K562 (cell line): ENCODE measurements at regions not wholly inside any gene's neighbourhood (a gene's known extent, or its start where the extent isn't known, plus 50 kb on each side); places are given as distances from the start of the nearest gene placed in this dataset.

Experiments
- CHD1 ChIP-seq: fragments of 200-600 bp; sonication (generic); IDR thresholded peaks from one replicate; pipeline ENCODE4 v1.6.1; 2012; ENCODE audit warnings: mild to moderate bottlenecking, moderate library complexity, low read length, inconsistent platforms
- DPF2 ChIP-seq: fragments of 450-650 bp; IDR thresholded peaks from 2 replicates; pipeline ENCODE4 v1.6.1; 2016
- FOXA3 ChIP-seq, 2 experiments: fragments of 450-650 bp in 1 of 2; sonication (generic) in 1 of 2; formaldehyde crosslinking; IDR thresholded peaks in 1 of 2; conservative IDR thresholded peaks in 1 of 2; 2 replicates each; pipeline versions ENCODE4 v1.4.0 to v1.8.0; 2020 to 2022; ENCODE audit warnings: mild to moderate bottlenecking in 2 of 2, missing genetic modification reagents in 1 of 2
- RFX5 ChIP-seq: IDR thresholded peaks from 2 replicates; pipeline ENCODE4 v1.6.1; 2011; ENCODE audit warnings: low read depth, mild to moderate bottlenecking, improper control_type of control experiment, low read length
- TF ChIP-seq, protein P1 (sequence below): IDR thresholded peaks from 3 replicates; pipeline ENCODE4 v1.6.1; 2011; ENCODE audit warnings: borderline replicate concordance, mild to moderate bottlenecking, moderate library complexity; ENCODE audit not compliant: insufficient read length; ENCODE audit errors: extremely low read depth
- TF ChIP-seq, protein P2 (sequence below), 3 experiments: IDR thresholded peaks in 2 of 3; conservative IDR thresholded peaks in 1 of 3; 2 replicates each; pipeline ENCODE4 v1.5.1; 2011 to 2012; ENCODE audit warnings: low read length in 3 of 3, mild to moderate bottlenecking in 3 of 3, control low read depth in 2 of 3, improper control_type of control experiment in 1 of 3, inconsistent platforms in 1 of 3, low read depth in 1 of 3, mixed read lengths in 1 of 3, moderate library complexity in 1 of 3; ENCODE audit not compliant: insufficient read depth in 2 of 3
- TF ChIP-seq, protein P3 (sequence below), 2 experiments: fragments of 450-650 bp; formaldehyde crosslinking in 1 of 2; IDR thresholded peaks; 2 replicates each; pipeline versions ENCODE4 v1.4.0 to v1.6.1; 2014 to 2020; ENCODE audit warnings: mild to moderate bottlenecking in 2 of 2, borderline replicate concordance in 1 of 2, low read depth in 1 of 2

DNA sequence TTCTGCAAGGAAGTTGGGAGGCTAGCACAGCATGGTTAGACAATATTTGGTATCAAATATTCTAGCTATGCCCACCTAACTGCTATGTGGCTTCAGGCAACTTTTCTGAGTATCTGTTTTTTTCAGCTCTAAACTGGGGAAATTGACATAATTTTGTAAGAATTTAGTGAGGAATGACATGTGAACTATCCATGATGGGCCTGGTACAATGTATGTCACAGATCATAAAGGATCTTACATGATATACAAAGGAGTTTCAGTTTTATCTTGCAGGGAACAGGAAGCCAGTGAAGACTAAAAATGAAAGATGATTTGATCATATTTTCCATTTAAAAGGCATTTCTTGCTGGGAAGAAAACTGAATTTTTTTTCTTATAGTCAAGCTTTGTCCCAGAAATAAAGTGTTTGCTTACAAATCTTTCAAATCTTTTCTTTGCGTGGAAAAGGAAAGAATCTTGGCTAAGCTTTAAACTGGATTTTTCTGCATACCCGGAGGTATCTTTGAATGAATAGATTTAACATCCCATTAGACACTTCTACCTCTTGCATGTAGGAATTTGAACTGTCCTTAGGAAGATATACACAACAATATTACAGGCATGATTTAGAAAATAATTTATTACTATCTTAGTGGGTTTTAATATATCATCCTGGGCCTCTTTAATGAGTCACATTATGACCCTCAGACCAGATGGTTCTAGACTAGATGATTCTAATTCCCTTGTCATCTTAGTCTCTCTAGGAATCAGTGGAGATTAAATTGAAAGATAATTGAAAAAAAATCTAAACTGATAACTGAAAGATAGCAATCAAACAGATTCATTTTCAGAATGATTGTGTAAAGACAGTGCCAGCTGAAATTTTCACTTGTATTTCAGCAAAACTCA is 436.0 kb upstream of the THBS1 start:
- TF ChIP-seq, protein P1, sequence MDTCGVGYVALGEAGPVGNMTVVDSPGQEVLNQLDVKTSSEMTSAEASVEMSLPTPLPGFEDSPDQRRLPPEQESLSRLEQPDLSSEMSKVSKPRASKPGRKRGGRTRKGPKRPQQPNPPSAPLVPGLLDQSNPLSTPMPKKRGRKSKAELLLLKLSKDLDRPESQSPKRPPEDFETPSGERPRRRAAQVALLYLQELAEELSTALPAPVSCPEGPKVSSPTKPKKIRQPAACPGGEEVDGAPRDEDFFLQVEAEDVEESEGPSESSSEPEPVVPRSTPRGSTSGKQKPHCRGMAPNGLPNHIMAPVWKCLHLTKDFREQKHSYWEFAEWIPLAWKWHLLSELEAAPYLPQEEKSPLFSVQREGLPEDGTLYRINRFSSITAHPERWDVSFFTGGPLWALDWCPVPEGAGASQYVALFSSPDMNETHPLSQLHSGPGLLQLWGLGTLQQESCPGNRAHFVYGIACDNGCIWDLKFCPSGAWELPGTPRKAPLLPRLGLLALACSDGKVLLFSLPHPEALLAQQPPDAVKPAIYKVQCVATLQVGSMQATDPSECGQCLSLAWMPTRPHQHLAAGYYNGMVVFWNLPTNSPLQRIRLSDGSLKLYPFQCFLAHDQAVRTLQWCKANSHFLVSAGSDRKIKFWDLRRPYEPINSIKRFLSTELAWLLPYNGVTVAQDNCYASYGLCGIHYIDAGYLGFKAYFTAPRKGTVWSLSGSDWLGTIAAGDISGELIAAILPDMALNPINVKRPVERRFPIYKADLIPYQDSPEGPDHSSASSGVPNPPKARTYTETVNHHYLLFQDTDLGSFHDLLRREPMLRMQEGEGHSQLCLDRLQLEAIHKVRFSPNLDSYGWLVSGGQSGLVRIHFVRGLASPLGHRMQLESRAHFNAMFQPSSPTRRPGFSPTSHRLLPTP = no peak
- TF ChIP-seq, protein P2, sequence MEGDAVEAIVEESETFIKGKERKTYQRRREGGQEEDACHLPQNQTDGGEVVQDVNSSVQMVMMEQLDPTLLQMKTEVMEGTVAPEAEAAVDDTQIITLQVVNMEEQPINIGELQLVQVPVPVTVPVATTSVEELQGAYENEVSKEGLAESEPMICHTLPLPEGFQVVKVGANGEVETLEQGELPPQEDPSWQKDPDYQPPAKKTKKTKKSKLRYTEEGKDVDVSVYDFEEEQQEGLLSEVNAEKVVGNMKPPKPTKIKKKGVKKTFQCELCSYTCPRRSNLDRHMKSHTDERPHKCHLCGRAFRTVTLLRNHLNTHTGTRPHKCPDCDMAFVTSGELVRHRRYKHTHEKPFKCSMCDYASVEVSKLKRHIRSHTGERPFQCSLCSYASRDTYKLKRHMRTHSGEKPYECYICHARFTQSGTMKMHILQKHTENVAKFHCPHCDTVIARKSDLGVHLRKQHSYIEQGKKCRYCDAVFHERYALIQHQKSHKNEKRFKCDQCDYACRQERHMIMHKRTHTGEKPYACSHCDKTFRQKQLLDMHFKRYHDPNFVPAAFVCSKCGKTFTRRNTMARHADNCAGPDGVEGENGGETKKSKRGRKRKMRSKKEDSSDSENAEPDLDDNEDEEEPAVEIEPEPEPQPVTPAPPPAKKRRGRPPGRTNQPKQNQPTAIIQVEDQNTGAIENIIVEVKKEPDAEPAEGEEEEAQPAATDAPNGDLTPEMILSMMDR (IDR thresholded peaks at IDR 0.05 in 2 of 3, conservative IDR thresholded peaks at IDR 0.05 in 1 of 3; ENCODE audit: insufficient read depth in 2 of 3, low read depth in 1 of 3, low read length in 3 of 3) = no peak
- TF ChIP-seq CHD1 (no peak), RFX5 (no peak), DPF2 (no peak), FOXA3 (CRISPR knock-in tag; conservative IDR thresholded peaks at IDR 0.05 in 1 of 2, IDR thresholded peaks at IDR 0.05 in 1 of 2) (no peak)
- TF ChIP-seq, protein P3, sequence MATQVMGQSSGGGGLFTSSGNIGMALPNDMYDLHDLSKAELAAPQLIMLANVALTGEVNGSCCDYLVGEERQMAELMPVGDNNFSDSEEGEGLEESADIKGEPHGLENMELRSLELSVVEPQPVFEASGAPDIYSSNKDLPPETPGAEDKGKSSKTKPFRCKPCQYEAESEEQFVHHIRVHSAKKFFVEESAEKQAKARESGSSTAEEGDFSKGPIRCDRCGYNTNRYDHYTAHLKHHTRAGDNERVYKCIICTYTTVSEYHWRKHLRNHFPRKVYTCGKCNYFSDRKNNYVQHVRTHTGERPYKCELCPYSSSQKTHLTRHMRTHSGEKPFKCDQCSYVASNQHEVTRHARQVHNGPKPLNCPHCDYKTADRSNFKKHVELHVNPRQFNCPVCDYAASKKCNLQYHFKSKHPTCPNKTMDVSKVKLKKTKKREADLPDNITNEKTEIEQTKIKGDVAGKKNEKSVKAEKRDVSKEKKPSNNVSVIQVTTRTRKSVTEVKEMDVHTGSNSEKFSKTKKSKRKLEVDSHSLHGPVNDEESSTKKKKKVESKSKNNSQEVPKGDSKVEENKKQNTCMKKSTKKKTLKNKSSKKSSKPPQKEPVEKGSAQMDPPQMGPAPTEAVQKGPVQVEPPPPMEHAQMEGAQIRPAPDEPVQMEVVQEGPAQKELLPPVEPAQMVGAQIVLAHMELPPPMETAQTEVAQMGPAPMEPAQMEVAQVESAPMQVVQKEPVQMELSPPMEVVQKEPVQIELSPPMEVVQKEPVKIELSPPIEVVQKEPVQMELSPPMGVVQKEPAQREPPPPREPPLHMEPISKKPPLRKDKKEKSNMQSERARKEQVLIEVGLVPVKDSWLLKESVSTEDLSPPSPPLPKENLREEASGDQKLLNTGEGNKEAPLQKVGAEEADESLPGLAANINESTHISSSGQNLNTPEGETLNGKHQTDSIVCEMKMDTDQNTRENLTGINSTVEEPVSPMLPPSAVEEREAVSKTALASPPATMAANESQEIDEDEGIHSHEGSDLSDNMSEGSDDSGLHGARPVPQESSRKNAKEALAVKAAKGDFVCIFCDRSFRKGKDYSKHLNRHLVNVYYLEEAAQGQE (IDR thresholded peaks at IDR 0.05; ENCODE audit: borderline replicate concordance) = no peak
- TF ChIP-seq, protein P3 (CRISPR knock-in tag; IDR thresholded peaks at IDR 0.05; ENCODE audit: low read depth) = no peak
